Gastrocnemius medialis (tissue), 4 donors: ENCODE measurements at regions not wholly inside any gene's neighbourhood (a gene's known extent, or its start where the extent isn't known, plus 50 kb on each side); places are given as distances from the start of the nearest gene placed in this dataset.
A peak's percentile ranks its signal among the peaks of the same experiment; 100 is the strongest.

Source experiments
- ATAC-seq, 2 donors: fragments of 150-250 bp; one replicate each; pipeline ENCODE4 v1.9.1; 2016
- DNase-seq, 2 donors: peaks; one replicate each; pipeline ENCODE4 v3.0.0-alpha.2; 2019
- H3K27ac ChIP-seq, 4 donors: fragments of 200-600 bp; sonication (generic); 1 replicate in 1 of 4; 2 replicates in 3 of 4; pipeline ENCODE4 v1.5.1; 2016 to 2018; ENCODE audit warnings: mild to moderate bottlenecking in 2 of 4, moderate library complexity in 1 of 4
- H3K27me3 ChIP-seq, 3 donors: fragments of 200-600 bp; sonication (generic) in 2 of 3; 1 replicate in 1 of 3; 2 replicates in 2 of 3; pipeline versions ENCODE4 v1.5.1 to v1.6.0; 2016 to 2019; ENCODE audit warnings: mild to moderate bottlenecking in 1 of 3, moderate library complexity in 1 of 3
- H3K36me3 ChIP-seq, 2 donors: fragments of 200-600 bp; sonication (generic) in 1 of 2; one replicate each; pipeline ENCODE4 v1.5.1; 2017 to 2018
- H3K4me1 ChIP-seq, 2 donors: fragments of 200-600 bp; sonication (generic) in 1 of 2; one replicate each; pipeline ENCODE4 v1.5.1; 2016 to 2017; ENCODE audit warnings: mild to moderate bottlenecking in 2 of 2
- H3K4me3 ChIP-seq, 4 donors: fragments of 200-600 bp; sonication (generic) in 3 of 4; 1 replicate in 1 of 4; 2 replicates in 3 of 4; pipeline ENCODE4 v1.5.1; 2016 to 2019; ENCODE audit warnings: mild to moderate bottlenecking in 2 of 4
- H3K9me3 ChIP-seq, 3 donors: fragments of 200-600 bp; sonication (generic) in 2 of 3; 1 replicate in 1 of 3; 2 replicates in 2 of 3; pipeline ENCODE4 v1.5.1; 2016 to 2019
- POLR2A ChIP-seq, 2 donors: fragments of 450-650 bp; IDR thresholded peaks; one replicate each; pipeline ENCODE4 v1.6.1; 2017; ENCODE audit warnings: antibody characterized with exemption in 2 of 2, mild to moderate bottlenecking in 2 of 2, moderate library complexity in 2 of 2
- in situ Hi-C, 4 donors: fragments of 200-750 bp; cut with MboI; loops; one replicate each; pipeline versions ENCODE4 v1.15.0 to v1.8.0; 2017; ENCODE audit warnings: low sequenced_read_pairs in 4 of 4
- intact Hi-C: fragments of 100-400 bp; cut with DNase I; formaldehyde crosslinking; loops from one replicate; pipeline ENCODE4 v1.15.1; 2023; ENCODE audit warnings: low total_unique reads
- TF ChIP-seq, protein P1 (sequence below), 5 experiments: fragments of 450-650 bp in 3 of 5; fragments of 200-600 bp in 2 of 5; sonication (generic) in 2 of 5; IDR thresholded peaks in 4 of 5; conservative IDR thresholded peaks in 1 of 5; 1 replicate in 4 of 5; 2 replicates in 1 of 5; pipeline ENCODE4 v1.5.1; 2016 to 2019; ENCODE audit warnings: antibody characterized with exemption in 5 of 5, mild to moderate bottlenecking in 3 of 5, moderate library complexity in 3 of 5

- H3K4me1 ChIP-seq: peaks cover 47 to 56% of the 10 kb centered on the region in 2 donors
- ATAC-seq (no peak), DNase-seq (no peak)
- H3K36me3 ChIP-seq: no peaks in the 10 kb centered on the region
- H3K9me3 ChIP-seq: no peaks in the 10 kb centered on the region
- in situ Hi-C loops: no loop called here
- no peak overlapping the region for H3K4me3 ChIP-seq
- intact Hi-C loops: no loop called here
- TF ChIP-seq POLR2A (IDR thresholded peaks at IDR 0.05): no peak
- TF ChIP-seq, protein P1, sequence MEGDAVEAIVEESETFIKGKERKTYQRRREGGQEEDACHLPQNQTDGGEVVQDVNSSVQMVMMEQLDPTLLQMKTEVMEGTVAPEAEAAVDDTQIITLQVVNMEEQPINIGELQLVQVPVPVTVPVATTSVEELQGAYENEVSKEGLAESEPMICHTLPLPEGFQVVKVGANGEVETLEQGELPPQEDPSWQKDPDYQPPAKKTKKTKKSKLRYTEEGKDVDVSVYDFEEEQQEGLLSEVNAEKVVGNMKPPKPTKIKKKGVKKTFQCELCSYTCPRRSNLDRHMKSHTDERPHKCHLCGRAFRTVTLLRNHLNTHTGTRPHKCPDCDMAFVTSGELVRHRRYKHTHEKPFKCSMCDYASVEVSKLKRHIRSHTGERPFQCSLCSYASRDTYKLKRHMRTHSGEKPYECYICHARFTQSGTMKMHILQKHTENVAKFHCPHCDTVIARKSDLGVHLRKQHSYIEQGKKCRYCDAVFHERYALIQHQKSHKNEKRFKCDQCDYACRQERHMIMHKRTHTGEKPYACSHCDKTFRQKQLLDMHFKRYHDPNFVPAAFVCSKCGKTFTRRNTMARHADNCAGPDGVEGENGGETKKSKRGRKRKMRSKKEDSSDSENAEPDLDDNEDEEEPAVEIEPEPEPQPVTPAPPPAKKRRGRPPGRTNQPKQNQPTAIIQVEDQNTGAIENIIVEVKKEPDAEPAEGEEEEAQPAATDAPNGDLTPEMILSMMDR (IDR thresholded peaks at IDR 0.05 in 4 of 5, conservative IDR thresholded peaks at IDR 0.05 in 1 of 5): no peak
- H3K27me3 ChIP-seq: no peaks in the 10 kb centered on the region
- H3K27ac ChIP-seq: no peak overlapping the region
Measured at GRCh38 chr1:184858288-184858687, 103.6 kb upstream of the EDEM3 start.

DNA sequence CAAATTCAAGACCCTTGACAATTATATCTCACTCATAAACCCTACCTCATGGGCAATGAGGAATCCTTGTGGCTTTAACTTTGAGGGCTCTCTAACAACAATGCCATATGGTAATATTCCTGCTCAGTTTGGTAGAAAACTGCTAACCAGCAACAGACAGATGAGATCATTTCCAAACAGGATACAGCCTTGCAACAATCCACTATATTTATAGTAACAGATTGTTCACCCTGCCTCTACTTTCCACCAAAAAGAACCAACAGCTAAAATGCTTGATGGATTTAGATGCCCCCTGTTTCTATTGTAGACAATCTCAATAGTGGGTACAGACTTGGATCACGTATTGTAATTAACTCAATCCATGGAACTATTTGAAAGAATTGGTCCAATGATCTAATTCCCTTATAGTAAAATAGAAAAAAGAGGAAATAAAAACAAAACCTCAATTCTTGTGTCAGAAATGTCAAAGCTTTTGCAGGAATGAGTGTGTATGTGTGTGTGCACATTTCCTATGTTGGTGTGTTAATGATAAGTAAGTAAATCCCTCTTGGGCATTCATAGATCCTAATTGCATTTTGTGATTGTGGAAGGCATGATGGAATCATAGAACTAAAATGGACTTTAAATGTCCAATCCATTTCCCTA lies 100.0 kb upstream of the EDEM3 start:
- Histone ChIP-seq H3K36me3 (no peaks in the 10 kb centered on the region), H3K27me3 (no peaks in the 10 kb centered on the region), H3K4me1 (peaks cover 29 to 34% of the 10 kb centered on the region in 2 donors), H3K27ac (peak overlapping the region in 3 of 4 donors; percentile 24 to 34 (median 25)), H3K9me3 (no peaks in the 10 kb centered on the region), H3K4me3 (no peak overlapping the region)
- intact Hi-C loops: no loop called here
- DNase-seq: no peak
- in situ Hi-C loops: no loop called here
- no peak for TF ChIP-seq POLR2A (IDR thresholded peaks at IDR 0.05)
- TF ChIP-seq, protein P1 (IDR thresholded peaks at IDR 0.05 in 4 of 5, conservative IDR thresholded peaks at IDR 0.05 in 1 of 5): no peak
- peak; percentile 72 to 76 for ATAC-seq

GRCh38 chr1:184854036-184854435 lies 99.4 kb upstream of the EDEM3 start:
- H3K36me3 ChIP-seq: no peaks in the 10 kb centered on the region
- peaks cover 24 to 32% of the 10 kb centered on the region in 2 donors for H3K4me1 ChIP-seq
- no peak overlapping the region for H3K4me3 ChIP-seq
- TF ChIP-seq, protein P1 (IDR thresholded peaks at IDR 0.05 in 4 of 5, conservative IDR thresholded peaks at IDR 0.05 in 1 of 5): no peak
- no peak for TF ChIP-seq POLR2A (IDR thresholded peaks at IDR 0.05)
- H3K27me3 ChIP-seq: no peaks in the 10 kb centered on the region
- in situ Hi-C loops (no loop called here), intact Hi-C loops (no loop called here)
- peak overlapping the region in 2 of 4 donors; percentile 25 to 34 for H3K27ac ChIP-seq
- H3K9me3 ChIP-seq: no peaks in the 10 kb centered on the region
- ATAC-seq (no peak), DNase-seq (no peak)

- no peak overlapping the region for H3K27ac ChIP-seq
- in situ Hi-C loops: no loop called here
- ATAC-seq: no peak
- H3K9me3 ChIP-seq: no peaks in the 10 kb centered on the region
- intact Hi-C loops: no loop called here
- H3K27me3 ChIP-seq: no peaks in the 10 kb centered on the region
- DNase-seq: no peak
- no peaks in the 10 kb centered on the region for H3K36me3 ChIP-seq
- TF ChIP-seq POLR2A (IDR thresholded peaks at IDR 0.05): no peak
- TF ChIP-seq, protein P1 (IDR thresholded peaks at IDR 0.05 in 4 of 5, conservative IDR thresholded peaks at IDR 0.05 in 1 of 5): no peak
- H3K4me3 ChIP-seq: no peak overlapping the region
- peaks cover 24 to 32% of the 10 kb centered on the region in 2 donors for H3K4me1 ChIP-seq
Measured at GRCh38 chr1:184851822-184852746, 97.4 kb upstream of the EDEM3 start.
